ENCODE measurements at regions not wholly inside any gene's neighbourhood (a gene's known extent, or its start where the extent isn't known, plus 50 kb on each side); places are given as distances from the start of the nearest gene placed in this dataset.

GRCh38 chr10:46197050-46197449 is 89.7 kb upstream of the ANTXRL start:
- TF ChIP-seq, protein P1, sequence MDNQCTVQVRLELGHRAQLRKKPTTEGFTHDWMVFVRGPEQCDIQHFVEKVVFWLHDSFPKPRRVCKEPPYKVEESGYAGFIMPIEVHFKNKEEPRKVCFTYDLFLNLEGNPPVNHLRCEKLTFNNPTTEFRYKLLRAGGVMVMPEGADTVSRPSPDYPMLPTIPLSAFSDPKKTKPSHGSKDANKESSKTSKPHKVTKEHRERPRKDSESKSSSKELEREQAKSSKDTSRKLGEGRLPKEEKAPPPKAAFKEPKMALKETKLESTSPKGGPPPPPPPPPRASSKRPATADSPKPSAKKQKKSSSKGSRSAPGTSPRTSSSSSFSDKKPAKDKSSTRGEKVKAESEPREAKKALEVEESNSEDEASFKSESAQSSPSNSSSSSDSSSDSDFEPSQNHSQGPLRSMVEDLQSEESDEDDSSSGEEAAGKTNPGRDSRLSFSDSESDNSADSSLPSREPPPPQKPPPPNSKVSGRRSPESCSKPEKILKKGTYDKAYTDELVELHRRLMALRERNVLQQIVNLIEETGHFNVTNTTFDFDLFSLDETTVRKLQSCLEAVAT (IDR thresholded peaks at IDR 0.05), result no peak
- TF ChIP-seq MXI1 (IDR thresholded peaks at IDR 0.05; ENCODE audit: low read depth, low read length) (no peak), POLR2A (IDR thresholded peaks at IDR 0.05; ENCODE audit: low read depth, low read length) (no peak), SMAD1 (IDR thresholded peaks at IDR 0.05; ENCODE audit: low read depth, partially characterized antibody) (no peak), RELA (IDR thresholded peaks at IDR 0.05; ENCODE audit: borderline replicate concordance, partially characterized antibody) (no peak), CREB1 (IDR thresholded peaks at IDR 0.05; ENCODE audit: low read depth) (no peak), RCOR1 (conservative IDR thresholded peaks at IDR 0.05; ENCODE audit: low read depth, low read length) (no peak), GABPA (IDR thresholded peaks at IDR 0.05; ENCODE audit: low read depth) (no peak), MYC (IDR thresholded peaks at IDR 0.05; ENCODE audit: insufficient read depth, insufficient read length, insufficient replicate concordance, low read length, severe bottlenecking) (no peak), JUND (IDR thresholded peaks at IDR 0.05; ENCODE audit: low read depth, low read length) (no peak), ETV6 (conservative IDR thresholded peaks at IDR 0.05 in 1 of 2, IDR thresholded peaks at IDR 0.05 in 1 of 2; ENCODE audit: borderline replicate concordance in 1 of 2, low read depth in 1 of 2) (no peak)
- TF ChIP-seq, protein P2, sequence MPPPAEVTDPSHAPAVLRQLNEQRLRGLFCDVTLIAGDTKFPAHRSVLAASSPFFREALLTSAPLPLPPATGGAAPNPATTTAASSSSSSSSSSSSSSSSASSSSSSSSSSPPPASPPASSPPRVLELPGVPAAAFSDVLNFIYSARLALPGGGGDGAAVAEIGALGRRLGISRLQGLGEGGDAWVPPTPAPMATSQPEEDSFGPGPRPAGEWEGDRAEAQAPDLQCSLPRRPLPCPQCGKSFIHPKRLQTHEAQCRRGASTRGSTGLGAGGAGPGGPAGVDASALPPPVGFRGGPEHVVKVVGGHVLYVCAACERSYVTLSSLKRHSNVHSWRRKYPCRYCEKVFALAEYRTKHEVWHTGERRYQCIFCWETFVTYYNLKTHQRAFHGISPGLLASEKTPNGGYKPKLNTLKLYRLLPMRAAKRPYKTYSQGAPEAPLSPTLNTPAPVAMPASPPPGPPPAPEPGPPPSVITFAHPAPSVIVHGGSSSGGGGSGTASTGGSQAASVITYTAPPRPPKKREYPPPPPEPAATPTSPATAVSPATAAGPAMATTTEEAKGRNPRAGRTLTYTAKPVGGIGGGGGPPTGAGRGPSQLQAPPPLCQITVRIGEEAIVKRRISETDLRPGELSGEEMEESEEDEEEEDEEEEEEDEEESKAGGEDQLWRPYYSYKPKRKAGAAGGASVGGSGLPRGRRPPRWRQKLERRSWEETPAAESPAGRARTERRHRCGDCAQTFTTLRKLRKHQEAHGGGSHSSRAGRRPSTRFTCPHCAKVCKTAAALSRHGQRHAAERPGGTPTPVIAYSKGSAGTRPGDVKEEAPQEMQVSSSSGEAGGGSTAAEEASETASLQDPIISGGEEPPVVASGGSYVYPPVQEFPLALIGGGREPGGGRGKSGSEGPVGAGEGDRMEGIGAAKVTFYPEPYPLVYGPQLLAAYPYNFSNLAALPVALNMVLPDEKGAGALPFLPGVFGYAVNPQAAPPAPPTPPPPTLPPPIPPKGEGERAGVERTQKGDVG (CRISPR knock-in tag; IDR thresholded peaks at IDR 0.05), result no peak
